Neuronal stem cell (in vitro differentiated cells): ENCODE measurements at regions not wholly inside any gene's neighbourhood (a gene's known extent, or its start where the extent isn't known, plus 50 kb on each side); places are given as distances from the start of the nearest gene placed in this dataset.

Experiments used
- DNase-seq: peaks from one replicate; pipeline ENCODE4 v3.0.0-alpha.2; 2013; ENCODE audit warnings: low spot score
- H2AFZ ChIP-seq: one replicate; pipeline ENCODE4 v1.6.1; 2013; ENCODE audit warnings: mild to moderate bottlenecking, low read length, inconsistent platforms
- H2AK5ac ChIP-seq: 2 replicates; pipeline ENCODE4 v1.6.1; 2013; ENCODE audit warnings: low read depth, mild to moderate bottlenecking, inconsistent platforms, low read length, moderate library complexity, mixed read lengths
- H2BK120ac ChIP-seq: 2 replicates; pipeline ENCODE4 v1.6.1; 2013; ENCODE audit warnings: low read depth, mild to moderate bottlenecking, inconsistent platforms, low read length, moderate library complexity, mixed read lengths
- H2BK12ac ChIP-seq: one replicate; pipeline ENCODE4 v1.6.1; 2013; ENCODE audit warnings: low read length, inconsistent platforms
- H2BK15ac ChIP-seq: 2 replicates; pipeline ENCODE4 v1.6.1; 2013; ENCODE audit warnings: mild to moderate bottlenecking, low read length, inconsistent platforms, mixed read lengths
- H2BK5ac ChIP-seq: one replicate; pipeline ENCODE4 v1.6.1; 2013; ENCODE audit warnings: inconsistent platforms, mild to moderate bottlenecking, low read length, moderate library complexity
- H3K14ac ChIP-seq: one replicate; pipeline ENCODE4 v1.6.1; 2013; ENCODE audit warnings: low read length, inconsistent platforms
- H3K18ac ChIP-seq: 2 replicates; pipeline ENCODE4 v1.6.1; 2013; ENCODE audit warnings: low read length, inconsistent platforms
- H3K23ac ChIP-seq: 2 replicates; pipeline ENCODE4 v1.6.1; 2013; ENCODE audit warnings: low read depth, mild to moderate bottlenecking, mixed read lengths, low read length, inconsistent platforms; ENCODE audit not compliant: poor library complexity
- H3K27ac ChIP-seq: replicated peaks from 3 replicates; pipeline ENCODE4 v1.5.1; 2013; ENCODE audit warnings: low read length, inconsistent platforms
- H3K27me3 ChIP-seq, 3 experiments: 2 replicates each; pipeline ENCODE4 v1.6.1; 2013; ENCODE audit warnings: low read length in 3 of 3, mild to moderate bottlenecking in 2 of 3, inconsistent platforms in 1 of 3, low read depth in 1 of 3, mixed read lengths in 1 of 3, moderate library complexity in 1 of 3; ENCODE audit not compliant: control insufficient read depth in 3 of 3, insufficient read depth in 3 of 3
- H3K36me3 ChIP-seq, 2 donors: replicated peaks in 1 of 2; 2 replicates each; pipeline ENCODE4 v1.6.1; 2013; ENCODE audit warnings: low read length in 2 of 2; ENCODE audit not compliant: control insufficient read depth in 2 of 2, insufficient read depth in 2 of 2
- H3K4ac ChIP-seq: 2 replicates; pipeline ENCODE4 v1.6.1; 2013; ENCODE audit warnings: inconsistent platforms, mild to moderate bottlenecking, low read length, moderate library complexity
- H3K4me1 ChIP-seq, 2 donors: 1 replicate in 1 of 2; 2 replicates in 1 of 2; pipeline ENCODE4 v1.6.1; 2013; ENCODE audit warnings: low read length in 2 of 2, low read depth in 1 of 2; ENCODE audit not compliant: control insufficient read depth in 2 of 2, insufficient read depth in 1 of 2
- H3K4me2 ChIP-seq: one replicate; pipeline ENCODE4 v1.6.1; 2013; ENCODE audit warnings: mild to moderate bottlenecking, low read length, inconsistent platforms; ENCODE audit not compliant: insufficient read depth, poor library complexity, severe bottlenecking
- H3K4me3 ChIP-seq, 2 donors: 2 replicates each; pipeline ENCODE4 v1.5.1; 2013; ENCODE audit warnings: low read length in 2 of 2, mild to moderate bottlenecking in 2 of 2, inconsistent platforms in 1 of 2, moderate library complexity in 1 of 2
- H3K79me1 ChIP-seq: one replicate; pipeline ENCODE4 v1.6.1; 2013; ENCODE audit warnings: low read depth, mild to moderate bottlenecking, inconsistent platforms, low read length, moderate library complexity
- H3K9ac ChIP-seq: one replicate; pipeline ENCODE4 v1.6.1; 2013; ENCODE audit warnings: mild to moderate bottlenecking, low read depth, low read length, inconsistent platforms; ENCODE audit not compliant: poor library complexity
- H3K9me3 ChIP-seq, 2 donors: replicated peaks in 1 of 2; 2 replicates each; pipeline versions ENCODE3 to v1.6.1; 2013; ENCODE audit warnings: low read length in 2 of 2, mild to moderate bottlenecking in 2 of 2, inconsistent platforms in 1 of 2, low read depth in 1 of 2, mixed read lengths in 1 of 2, moderate library complexity in 1 of 2; ENCODE audit not compliant: control insufficient read depth in 2 of 2, insufficient read depth in 1 of 2
- H4K8ac ChIP-seq: one replicate; pipeline ENCODE4 v1.6.1; 2013; ENCODE audit warnings: low read depth, mild to moderate bottlenecking, inconsistent platforms, low read length, moderate library complexity
- H4K91ac ChIP-seq: one replicate; pipeline ENCODE4 v1.6.1; 2013; ENCODE audit warnings: low read length, low read depth, mild to moderate bottlenecking, inconsistent platforms; ENCODE audit not compliant: poor library complexity
- WGBS, 2 donors: extraction: QIAGEN DNeasy Blood & Tissue Kit; methylation state at CpG; one replicate each; pipeline ENCODE4 v1.1.7; 2013; ENCODE audit warnings: missing lambda C conversion rate in 2 of 2, mixed read lengths in 1 of 2; ENCODE audit not compliant: insufficient read length in 2 of 2, insufficient replicate concordance in 1 of 2; ENCODE audit errors: extremely low coverage in 2 of 2; 5-methylcytosine and 5-hydroxymethylcytosine counted together

DNA sequence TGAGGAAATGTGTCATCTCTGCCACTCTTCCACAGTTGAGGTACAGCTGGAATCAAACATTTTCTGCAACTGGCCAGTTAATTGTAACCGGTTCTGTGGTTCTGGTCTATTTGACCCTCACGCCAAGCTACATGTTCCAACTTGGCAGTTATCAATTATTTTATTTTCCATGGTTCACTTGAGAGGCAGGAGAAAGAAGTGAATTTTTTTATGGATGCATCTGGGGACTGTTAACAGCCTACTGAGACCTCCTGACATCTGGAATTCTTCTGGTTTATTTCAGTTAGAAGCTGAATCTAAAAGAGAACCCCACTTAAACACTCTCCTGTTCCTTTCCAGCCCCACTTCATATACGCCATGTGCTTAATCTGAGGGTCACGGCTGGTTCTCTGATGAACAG, 372.3 kb downstream of the DNAH5 start:
- no peak for DNase-seq
- Histone ChIP-seq H3K9me3 (no peaks in the 10 kb centered on the region), H3K4me2 (no peak overlapping the region), H2BK120ac (no peak overlapping the region), H4K8ac (no peak overlapping the region), H4K91ac (no peak overlapping the region), H3K9ac (no peak overlapping the region), H2BK12ac (no peak overlapping the region), H3K4ac (no peak overlapping the region), H3K36me3 (no peaks in the 10 kb centered on the region), H3K27me3 (no peaks in the 10 kb centered on the region), H2BK5ac (no peak overlapping the region), H3K14ac (no peak overlapping the region), H2BK15ac (no peak overlapping the region), H3K18ac (no peak overlapping the region), H2AFZ (no peak overlapping the region), H3K27ac (no peak overlapping the region), H3K4me1 (no peaks in the 10 kb centered on the region), H3K79me1 (no peaks in the 10 kb centered on the region), H3K23ac (no peak overlapping the region), H3K4me3 (no peak overlapping the region), H2AK5ac (no peak overlapping the region)
- no CpG with 5 or more reads among the region's 4 CpGs for WGBS, 2 donors

DNA sequence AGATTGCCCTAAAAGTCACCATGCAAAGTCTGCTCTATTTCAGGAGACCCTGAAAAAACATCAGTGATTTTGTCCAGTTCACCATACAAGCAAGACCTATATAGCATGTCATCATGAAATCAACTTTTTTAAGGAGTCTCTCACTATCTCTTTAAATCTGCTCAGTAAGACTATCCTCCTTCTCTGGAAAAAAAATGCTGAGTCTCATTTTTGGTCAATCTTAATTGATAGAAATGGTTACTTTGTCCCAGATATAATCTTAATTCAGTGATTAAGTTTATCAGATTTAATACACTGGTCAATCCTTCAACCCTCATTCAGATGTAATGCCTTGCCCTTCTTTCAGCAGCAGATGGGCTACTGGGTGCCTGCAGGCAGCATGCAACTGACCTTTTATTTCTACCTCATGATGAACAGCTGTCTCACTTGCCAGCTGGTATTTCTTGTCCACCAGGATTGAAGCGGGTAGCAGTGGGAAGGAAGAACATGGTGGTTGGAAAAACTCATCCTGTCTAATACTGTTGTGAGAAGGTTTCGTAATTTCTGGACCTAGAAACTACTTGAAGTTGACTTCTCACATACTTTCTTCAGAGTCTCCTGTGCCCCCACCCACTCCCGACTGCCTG, 375.3 kb downstream of the DNAH5 start:
- H4K8ac ChIP-seq: no peak overlapping the region
- no peaks in the 10 kb centered on the region for H3K9me3 ChIP-seq
- H2BK12ac ChIP-seq: no peak overlapping the region
- H2AK5ac ChIP-seq: no peak overlapping the region
- H3K14ac ChIP-seq: no peak overlapping the region
- H3K27ac ChIP-seq: no peak overlapping the region
- no peak overlapping the region for H2AFZ ChIP-seq
- no peak overlapping the region for H2BK15ac ChIP-seq
- H3K18ac ChIP-seq: no peak overlapping the region
- no peak overlapping the region for H3K4me2 ChIP-seq
- no peak for DNase-seq
- no peak overlapping the region for H3K4ac ChIP-seq
- H4K91ac ChIP-seq: no peak overlapping the region
- H2BK120ac ChIP-seq: no peak overlapping the region
- no peaks in the 10 kb centered on the region for H3K27me3 ChIP-seq
- no peak overlapping the region for H2BK5ac ChIP-seq
- H3K4me3 ChIP-seq: no peak overlapping the region
- no peaks in the 10 kb centered on the region for H3K4me1 ChIP-seq
- H3K9ac ChIP-seq: no peak overlapping the region
- H3K23ac ChIP-seq: no peak overlapping the region
- no CpG with 5 or more reads among the region's 3 CpGs for WGBS, 2 donors
- H3K36me3 ChIP-seq: no peaks in the 10 kb centered on the region
- no peaks in the 10 kb centered on the region for H3K79me1 ChIP-seq

- Histone ChIP-seq H3K9me3 (no peaks in the 10 kb centered on the region), H2AK5ac (no peak overlapping the region), H2BK5ac (no peak overlapping the region), H2BK15ac (no peak overlapping the region), H3K27ac (no peak overlapping the region), H2BK12ac (no peak overlapping the region), H3K4ac (no peak overlapping the region), H4K8ac (no peak overlapping the region), H3K4me3 (no peak overlapping the region), H3K27me3 (no peaks in the 10 kb centered on the region), H4K91ac (no peak overlapping the region), H2AFZ (no peak overlapping the region), H3K4me1 (no peaks in the 10 kb centered on the region), H3K23ac (no peak overlapping the region), H3K79me1 (no peaks in the 10 kb centered on the region), H3K14ac (no peak overlapping the region), H3K4me2 (no peak overlapping the region), H3K18ac (no peak overlapping the region), H2BK120ac (no peak overlapping the region), H3K36me3 (no peaks in the 10 kb centered on the region), H3K9ac (no peak overlapping the region)
- DNase-seq: no peak
These were observed 376.7 kb downstream of the DNAH5 start for GRCh38 chr5:13567819-13568218.

DNA sequence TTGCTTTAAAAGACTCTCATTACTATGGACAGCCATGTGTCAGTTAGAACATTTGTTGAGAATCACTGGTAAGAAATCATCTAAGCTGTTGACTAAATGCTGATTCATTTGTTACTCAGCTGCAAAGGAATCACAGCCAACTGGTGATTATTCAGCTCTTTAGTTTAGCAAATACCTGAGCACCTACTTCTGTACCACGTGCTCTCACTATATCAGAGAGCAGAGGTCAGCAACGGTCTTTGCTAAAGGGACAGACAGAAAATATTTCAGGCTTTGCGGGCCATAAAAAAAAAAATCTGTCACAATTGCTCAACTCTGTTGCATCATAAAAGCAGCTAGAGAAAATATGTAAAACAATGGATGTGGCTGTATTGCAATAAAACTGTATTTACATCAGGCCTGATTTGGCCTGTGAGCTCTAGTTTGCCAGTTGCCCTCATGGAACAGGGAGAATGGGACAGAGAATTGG, 377.6 kb downstream of the DNAH5 start:
- no peak overlapping the region for H2BK12ac ChIP-seq
- no peak overlapping the region for H4K8ac ChIP-seq
- no peak overlapping the region for H4K91ac ChIP-seq
- no peaks in the 10 kb centered on the region for H3K4me1 ChIP-seq
- H3K27ac ChIP-seq: no peak overlapping the region
- no peaks in the 10 kb centered on the region for H3K79me1 ChIP-seq
- no peak overlapping the region for H2AFZ ChIP-seq
- H2AK5ac ChIP-seq: no peak overlapping the region
- no peak overlapping the region for H3K4ac ChIP-seq
- no peak overlapping the region for H3K4me2 ChIP-seq
- H3K18ac ChIP-seq: no peak overlapping the region
- H3K4me3 ChIP-seq: no peak overlapping the region
- no CpG with 5 or more reads among the region's 3 CpGs for WGBS, 2 donors
- no peaks in the 10 kb centered on the region for H3K27me3 ChIP-seq
- no peak overlapping the region for H3K9ac ChIP-seq
- H3K36me3 ChIP-seq: no peaks in the 10 kb centered on the region
- H2BK15ac ChIP-seq: no peak overlapping the region
- no peak overlapping the region for H3K23ac ChIP-seq
- no peak for DNase-seq
- no peak overlapping the region for H2BK120ac ChIP-seq
- H2BK5ac ChIP-seq: no peak overlapping the region
- H3K9me3 ChIP-seq: no peaks in the 10 kb centered on the region
- no peak overlapping the region for H3K14ac ChIP-seq
